DOHH2 (cell line): ENCODE measurements at regions not wholly inside any gene's neighbourhood (a gene's known extent, or its start where the extent isn't known, plus 50 kb on each side); places are given as distances from the start of the nearest gene placed in this dataset.

Source experiments
- EZH2phosphoT487 ChIP-seq: fragments of 200-600 bp; sonication (generic); IDR thresholded peaks from 2 replicates; pipeline ENCODE4 v1.6.1; 2017; ENCODE audit warnings: borderline replicate concordance, mild to moderate bottlenecking, antibody characterized with exemption, low read length, moderate library complexity, mixed read lengths
- TF ChIP-seq, protein P1 (sequence below): fragments of 200-600 bp; sonication (generic); IDR thresholded peaks from one replicate; pipeline ENCODE4 v1.5.1; 2014; ENCODE audit warnings: antibody characterized with exemption, mild to moderate bottlenecking, low read depth, low read length; ENCODE audit not compliant: poor library complexity, severe bottlenecking

DNA sequence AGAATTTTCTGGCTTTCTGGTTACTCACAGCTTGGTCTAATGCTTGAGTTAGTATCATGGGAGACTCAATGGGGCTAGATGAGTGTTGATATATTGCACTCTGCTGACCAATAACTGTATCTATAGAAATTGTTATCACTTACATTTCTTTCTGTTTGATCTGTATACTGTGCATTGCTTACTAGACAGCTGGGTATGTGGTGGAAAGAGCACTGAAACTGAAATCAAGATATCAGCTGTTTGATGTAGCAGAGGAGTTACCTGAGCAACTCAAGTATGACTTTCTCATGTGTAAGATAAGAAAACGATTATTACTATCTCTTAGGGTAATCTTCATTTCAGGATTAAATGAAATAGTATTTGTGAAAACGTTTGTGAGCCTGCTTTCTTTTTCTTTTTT lies 183.0 kb downstream of the SLC15A5 start:
- TF ChIP-seq, protein P1, sequence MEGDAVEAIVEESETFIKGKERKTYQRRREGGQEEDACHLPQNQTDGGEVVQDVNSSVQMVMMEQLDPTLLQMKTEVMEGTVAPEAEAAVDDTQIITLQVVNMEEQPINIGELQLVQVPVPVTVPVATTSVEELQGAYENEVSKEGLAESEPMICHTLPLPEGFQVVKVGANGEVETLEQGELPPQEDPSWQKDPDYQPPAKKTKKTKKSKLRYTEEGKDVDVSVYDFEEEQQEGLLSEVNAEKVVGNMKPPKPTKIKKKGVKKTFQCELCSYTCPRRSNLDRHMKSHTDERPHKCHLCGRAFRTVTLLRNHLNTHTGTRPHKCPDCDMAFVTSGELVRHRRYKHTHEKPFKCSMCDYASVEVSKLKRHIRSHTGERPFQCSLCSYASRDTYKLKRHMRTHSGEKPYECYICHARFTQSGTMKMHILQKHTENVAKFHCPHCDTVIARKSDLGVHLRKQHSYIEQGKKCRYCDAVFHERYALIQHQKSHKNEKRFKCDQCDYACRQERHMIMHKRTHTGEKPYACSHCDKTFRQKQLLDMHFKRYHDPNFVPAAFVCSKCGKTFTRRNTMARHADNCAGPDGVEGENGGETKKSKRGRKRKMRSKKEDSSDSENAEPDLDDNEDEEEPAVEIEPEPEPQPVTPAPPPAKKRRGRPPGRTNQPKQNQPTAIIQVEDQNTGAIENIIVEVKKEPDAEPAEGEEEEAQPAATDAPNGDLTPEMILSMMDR: no peak
- TF ChIP-seq EZH2phosphoT487: no peak
